ENCODE measurements at regions not wholly inside any gene's neighbourhood (a gene's known extent, or its start where the extent isn't known, plus 50 kb on each side); places are given as distances from the start of the nearest gene placed in this dataset.

DNA sequence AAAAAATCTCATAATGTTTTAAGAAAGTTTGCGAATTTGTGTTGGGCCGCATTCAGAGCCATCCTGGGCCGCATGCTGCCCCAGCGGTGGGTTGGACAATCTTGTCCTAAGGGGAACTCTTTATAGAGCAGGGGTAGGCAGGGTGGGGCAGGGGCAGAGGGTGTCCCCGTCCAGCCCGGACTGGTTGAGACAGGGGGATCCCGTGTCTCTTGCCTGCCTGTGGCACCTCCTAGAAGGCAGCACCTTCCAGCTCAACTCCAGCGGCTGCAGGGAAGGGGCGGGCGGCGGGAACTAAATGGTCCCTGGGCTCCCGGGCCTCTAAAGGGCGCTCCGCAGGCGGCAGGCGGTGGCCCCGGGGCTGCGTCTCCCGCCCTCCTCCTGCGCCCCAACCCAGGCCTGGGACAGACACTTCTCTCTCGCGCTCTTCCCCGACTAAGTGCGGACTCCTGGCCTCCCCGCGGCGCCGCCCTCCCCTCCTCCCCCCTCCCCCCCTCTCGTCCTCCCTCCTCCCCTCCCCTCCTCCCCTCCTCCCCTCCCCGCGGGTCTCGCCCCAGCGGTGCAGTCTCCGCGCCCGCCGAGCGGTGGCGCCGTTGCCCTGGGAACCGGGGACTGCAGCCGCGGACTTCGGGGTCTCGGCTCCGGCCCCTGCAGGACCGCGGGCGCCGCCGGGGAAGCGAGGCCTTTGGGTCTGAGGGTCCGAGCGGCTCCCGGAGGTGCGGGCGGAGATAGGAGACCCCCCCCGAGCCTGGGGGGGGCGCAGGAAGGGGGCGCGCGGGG is 132.6 kb downstream of the MRPL36 start:
- no peak overlapping the region for H3K9ac ChIP-seq (ENCODE audit: low read depth, low read length)
- no peaks in the 10 kb centered on the region for H3K9me3 ChIP-seq (ENCODE audit: control insufficient read depth, insufficient read depth, low read length)
- H3K36me3 ChIP-seq (ENCODE audit: control insufficient read depth, insufficient read depth, low read length) = no peaks in the 10 kb centered on the region
- H3K4me3 ChIP-seq (ENCODE audit: low read depth, low read length) = peak overlapping the region; percentile 64
- no peak overlapping the region for H3K27ac ChIP-seq (ENCODE audit: low read depth, low read length)
- H3K4me1 ChIP-seq (ENCODE audit: control insufficient read depth, insufficient read depth, low read length) = peaks cover 15% of the 10 kb centered on the region
- peaks cover 37% of the 10 kb centered on the region for H3K27me3 ChIP-seq (ENCODE audit: control insufficient read depth, insufficient read depth, low read length)

DNA sequence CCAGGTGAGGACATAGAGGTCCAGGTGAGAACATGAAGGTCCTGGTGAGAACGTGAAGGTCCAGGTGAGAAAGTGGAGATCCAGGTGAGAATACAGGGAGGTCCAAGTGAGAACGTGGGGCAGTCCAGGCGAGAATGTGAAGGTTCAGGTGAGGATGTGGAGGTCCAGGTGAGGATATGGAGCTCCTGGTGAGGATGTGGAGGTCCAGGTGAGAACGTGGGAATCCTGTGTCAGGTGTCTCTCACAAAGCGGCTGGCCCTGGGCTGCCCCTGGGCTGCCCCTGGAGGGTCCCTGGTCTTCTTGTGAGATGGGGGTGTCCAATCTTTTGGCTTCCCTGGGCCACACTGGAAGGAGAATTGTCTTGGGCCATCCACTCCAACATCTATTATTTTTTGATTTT is 133.4 kb downstream of the MRPL36 start:
- peaks cover 37% of the 10 kb centered on the region for H3K27me3 ChIP-seq (ENCODE audit: control insufficient read depth, insufficient read depth, low read length)
- no peaks in the 10 kb centered on the region for H3K36me3 ChIP-seq (ENCODE audit: control insufficient read depth, insufficient read depth, low read length)
- no peak overlapping the region for H3K9ac ChIP-seq (ENCODE audit: low read depth, low read length)

DNA sequence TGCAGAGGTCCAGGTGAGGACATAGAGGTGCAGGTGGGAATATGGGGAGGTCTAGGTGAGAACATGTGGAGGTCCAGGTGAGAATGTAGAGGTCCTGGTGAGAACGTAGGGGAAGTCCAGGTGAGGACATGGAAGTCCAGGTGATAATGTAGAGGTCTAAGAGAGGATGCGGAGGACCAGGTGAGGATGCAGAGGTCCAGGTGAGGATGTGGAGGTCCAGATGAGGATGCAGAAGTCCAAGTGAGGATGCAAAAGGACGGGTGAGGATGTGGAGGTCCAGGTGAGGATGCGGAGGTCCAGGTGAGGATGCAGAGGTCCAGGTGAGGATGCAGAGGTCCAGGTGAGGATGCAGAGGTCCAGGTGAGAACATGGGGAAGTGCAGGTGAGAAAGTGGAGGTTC is 133.8 kb downstream of the MRPL36 start:
- H3K27ac ChIP-seq (ENCODE audit: low read depth, low read length) = no peak overlapping the region
- H3K4me3 ChIP-seq (ENCODE audit: low read depth, low read length) = no peak overlapping the region
- H3K36me3 ChIP-seq (ENCODE audit: control insufficient read depth, insufficient read depth, low read length) = no peaks in the 10 kb centered on the region
- no peaks in the 10 kb centered on the region for H3K9me3 ChIP-seq (ENCODE audit: control insufficient read depth, insufficient read depth, low read length)
- peaks cover 15% of the 10 kb centered on the region for H3K4me1 ChIP-seq (ENCODE audit: control insufficient read depth, insufficient read depth, low read length)
- H3K27me3 ChIP-seq (ENCODE audit: control insufficient read depth, insufficient read depth, low read length) = peaks cover 37% of the 10 kb centered on the region
- no peak overlapping the region for H3K9ac ChIP-seq (ENCODE audit: low read depth, low read length)

More for the DNA sequence above, 133.4 kb downstream of the MRPL36 start:
- H3K4me3 ChIP-seq (ENCODE audit: low read depth, low read length) = no peak overlapping the region
- peaks cover 15% of the 10 kb centered on the region for H3K4me1 ChIP-seq (ENCODE audit: control insufficient read depth, insufficient read depth, low read length)
- no peak overlapping the region for H3K27ac ChIP-seq (ENCODE audit: low read depth, low read length)
- no peaks in the 10 kb centered on the region for H3K9me3 ChIP-seq (ENCODE audit: control insufficient read depth, insufficient read depth, low read length)

DNA sequence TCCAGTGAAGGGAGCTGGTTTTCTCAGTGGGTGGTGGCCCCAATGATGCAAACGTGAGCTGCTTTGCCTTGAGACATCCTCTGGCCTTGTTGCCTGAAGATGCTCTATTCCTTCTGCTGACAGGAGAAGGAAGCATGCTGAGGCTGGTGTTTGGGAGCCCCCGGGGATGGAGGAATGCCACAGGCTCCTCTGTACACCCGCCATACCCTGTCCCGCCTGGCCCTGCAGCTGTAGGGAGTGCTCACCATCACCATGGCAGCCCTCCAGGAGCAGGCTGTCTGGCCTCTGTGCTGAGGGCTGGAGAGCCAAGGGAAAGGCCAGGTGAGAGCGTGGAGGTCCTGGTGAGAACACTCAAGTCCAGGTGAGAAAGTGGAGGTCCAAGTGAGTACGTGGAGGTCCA is 134.4 kb downstream of the MRPL36 start:
- peaks cover 15% of the 10 kb centered on the region for H3K4me1 ChIP-seq (ENCODE audit: control insufficient read depth, insufficient read depth, low read length)
- peaks cover 37% of the 10 kb centered on the region for H3K27me3 ChIP-seq (ENCODE audit: control insufficient read depth, insufficient read depth, low read length)
- H3K4me3 ChIP-seq (ENCODE audit: low read depth, low read length) = no peak overlapping the region
- H3K9me3 ChIP-seq (ENCODE audit: control insufficient read depth, insufficient read depth, low read length) = no peaks in the 10 kb centered on the region
- H3K27ac ChIP-seq (ENCODE audit: low read depth, low read length) = no peak overlapping the region
- H3K36me3 ChIP-seq (ENCODE audit: control insufficient read depth, insufficient read depth, low read length) = no peaks in the 10 kb centered on the region
- H3K9ac ChIP-seq (ENCODE audit: low read depth, low read length) = no peak overlapping the region

DNA sequence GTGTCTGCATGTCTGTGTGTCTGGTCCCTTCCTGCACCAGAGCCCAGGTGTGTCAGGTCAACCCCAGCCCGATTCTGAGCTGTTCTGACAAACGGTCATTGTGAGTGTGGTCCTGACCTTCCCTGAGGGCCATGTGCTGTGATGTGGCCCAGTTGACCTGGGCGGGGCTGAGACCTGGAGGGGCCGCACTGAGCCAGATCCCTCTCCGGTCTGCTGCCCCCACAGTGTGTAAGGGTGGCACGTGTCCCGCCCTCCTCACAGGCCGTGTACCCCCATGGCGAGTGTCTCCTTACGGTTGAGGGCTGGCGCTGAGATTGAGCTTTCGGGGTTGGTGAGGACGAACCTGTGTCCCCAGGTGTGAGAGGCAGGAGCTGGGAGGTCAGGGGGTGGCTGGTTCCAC is 136.5 kb downstream of the MRPL36 start:
- H3K4me1 ChIP-seq (ENCODE audit: control insufficient read depth, insufficient read depth, low read length) = peaks cover 11% of the 10 kb centered on the region; the same call in 1 of the 2 replicates
- H3K9me3 ChIP-seq (ENCODE audit: control insufficient read depth, insufficient read depth, low read length) = no peaks in the 10 kb centered on the region
- no peak overlapping the region for H3K27ac ChIP-seq (ENCODE audit: low read depth, low read length)
- no peak overlapping the region for H3K9ac ChIP-seq (ENCODE audit: low read depth, low read length)
- H3K4me3 ChIP-seq (ENCODE audit: low read depth, low read length) = no peak overlapping the region
- no peaks in the 10 kb centered on the region for H3K36me3 ChIP-seq (ENCODE audit: control insufficient read depth, insufficient read depth, low read length)
- peaks cover 25% of the 10 kb centered on the region for H3K27me3 ChIP-seq (ENCODE audit: control insufficient read depth, insufficient read depth, low read length)

DNA sequence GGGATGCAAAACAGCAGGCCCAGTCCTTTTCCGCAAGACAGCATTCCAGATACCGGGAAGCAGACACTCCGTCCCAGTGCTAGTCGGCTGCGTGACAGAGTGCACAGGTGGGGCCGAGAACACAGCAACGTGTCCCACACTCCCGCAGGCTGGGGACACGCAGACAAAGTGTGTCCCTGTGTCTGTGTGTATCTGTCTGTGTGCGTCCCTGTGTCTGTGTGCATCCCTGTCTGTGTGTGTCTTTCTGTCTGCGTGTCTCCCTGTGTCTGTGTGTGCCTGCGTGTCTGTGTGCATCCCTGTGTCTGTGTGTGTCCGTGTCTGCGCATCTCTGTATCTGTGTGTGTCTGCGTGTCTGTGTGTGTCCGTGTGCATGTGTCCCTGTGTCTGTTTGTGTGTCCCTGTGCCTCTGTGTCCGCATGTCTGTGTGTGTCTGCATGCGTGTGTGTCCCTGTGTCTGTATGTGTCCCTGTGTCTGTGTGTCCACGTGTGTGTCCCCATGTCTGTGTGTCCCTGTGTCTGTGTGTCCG is 137.0 kb downstream of the MRPL36 start:
- no peaks in the 10 kb centered on the region for H3K9me3 ChIP-seq (ENCODE audit: control insufficient read depth, insufficient read depth, low read length)

DNA sequence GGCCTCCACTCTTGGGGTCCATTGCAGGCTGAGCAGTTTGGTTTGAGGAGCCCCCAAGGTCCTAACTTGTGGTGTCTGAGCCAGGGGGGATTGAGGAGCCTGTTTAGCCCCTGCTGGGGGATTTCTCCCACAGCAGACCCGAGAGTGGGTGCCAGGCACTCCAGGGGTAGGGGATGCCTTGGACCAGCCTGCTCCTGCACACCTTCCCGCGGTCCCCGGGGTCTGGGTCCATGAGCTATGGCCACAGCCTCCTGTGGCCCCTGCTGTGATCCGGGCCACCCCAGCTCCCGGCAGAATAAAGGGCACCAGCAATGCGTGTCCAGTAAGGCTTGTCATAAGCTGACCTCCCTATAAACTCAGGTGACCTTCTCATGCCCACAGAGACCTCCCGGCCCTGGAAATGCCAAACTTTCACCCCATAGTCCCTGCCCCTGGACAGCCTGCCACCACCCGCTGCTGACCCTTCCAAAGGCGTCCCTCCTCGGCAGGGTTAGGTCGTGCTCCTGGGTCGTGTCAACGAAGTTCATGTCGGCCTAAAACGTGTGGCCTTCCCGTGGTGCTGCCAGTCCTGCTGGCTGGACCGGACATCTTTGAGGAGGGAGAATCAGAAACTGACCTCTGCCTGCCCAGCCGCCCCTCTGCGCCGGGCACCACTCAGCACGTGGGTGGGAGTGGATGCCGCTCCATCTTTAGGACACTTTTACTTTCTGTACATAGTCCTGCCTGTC is 137.6 kb downstream of the MRPL36 start:
- no peaks in the 10 kb centered on the region for H3K9me3 ChIP-seq (ENCODE audit: control insufficient read depth, insufficient read depth, low read length)
- no peak overlapping the region for H3K27ac ChIP-seq (ENCODE audit: low read depth, low read length)
- H3K27me3 ChIP-seq (ENCODE audit: control insufficient read depth, insufficient read depth, low read length) = peaks cover 17% of the 10 kb centered on the region
- no peak overlapping the region for H3K4me3 ChIP-seq (ENCODE audit: low read depth, low read length)
- H3K9ac ChIP-seq (ENCODE audit: low read depth, low read length) = no peak overlapping the region
- peaks cover 8% of the 10 kb centered on the region; the same call in 1 of the 2 replicates for H3K4me1 ChIP-seq (ENCODE audit: control insufficient read depth, insufficient read depth, low read length)
- no peaks in the 10 kb centered on the region for H3K36me3 ChIP-seq (ENCODE audit: control insufficient read depth, insufficient read depth, low read length)

More for the DNA sequence above, 137.0 kb downstream of the MRPL36 start:
- H3K4me1 ChIP-seq (ENCODE audit: control insufficient read depth, insufficient read depth, low read length) = peaks cover 8% of the 10 kb centered on the region; the same call in 1 of the 2 replicates
- H3K27me3 ChIP-seq (ENCODE audit: control insufficient read depth, insufficient read depth, low read length) = peaks cover 19% of the 10 kb centered on the region
- H3K27ac ChIP-seq (ENCODE audit: low read depth, low read length) = no peak overlapping the region
- H3K9ac ChIP-seq (ENCODE audit: low read depth, low read length) = no peak overlapping the region
- no peaks in the 10 kb centered on the region for H3K36me3 ChIP-seq (ENCODE audit: control insufficient read depth, insufficient read depth, low read length)
- H3K4me3 ChIP-seq (ENCODE audit: low read depth, low read length) = no peak overlapping the region

DNA sequence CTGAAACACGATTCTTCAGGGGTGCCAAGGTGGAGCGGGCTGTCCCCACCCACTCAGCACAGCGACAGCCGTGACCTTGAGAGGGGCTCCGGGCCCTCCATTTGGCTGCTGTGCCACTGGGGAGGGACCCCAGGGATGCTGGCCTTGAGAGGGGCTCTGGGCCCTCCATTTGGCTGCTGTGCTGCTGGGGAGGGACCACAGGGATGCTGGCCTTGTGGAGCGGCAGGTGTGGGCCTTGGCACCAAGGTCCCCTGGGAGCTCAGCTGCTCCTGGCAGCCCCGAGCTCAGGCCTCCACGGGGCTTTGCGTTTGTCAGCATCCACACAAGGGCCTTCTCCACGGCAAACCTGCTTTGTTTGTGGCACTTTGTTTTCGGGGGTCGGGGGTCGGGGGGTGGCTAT is 137.6 kb upstream of the LPCAT1 start:
- Histone ChIP-seq H3K27me3 (ENCODE audit: control insufficient read depth, insufficient read depth, low read length) (peaks cover 11% of the 10 kb centered on the region), H3K27ac (ENCODE audit: low read depth, low read length) (no peak overlapping the region), H3K4me3 (ENCODE audit: low read depth, low read length) (no peak overlapping the region), H3K36me3 (ENCODE audit: control insufficient read depth, insufficient read depth, low read length) (no peaks in the 10 kb centered on the region), H3K9ac (ENCODE audit: low read depth, low read length) (no peak overlapping the region), H3K4me1 (ENCODE audit: control insufficient read depth, insufficient read depth, low read length) (peaks cover 3% of the 10 kb centered on the region; the same call in 1 of the 2 replicates), H3K9me3 (ENCODE audit: control insufficient read depth, insufficient read depth, low read length) (no peaks in the 10 kb centered on the region)

DNA sequence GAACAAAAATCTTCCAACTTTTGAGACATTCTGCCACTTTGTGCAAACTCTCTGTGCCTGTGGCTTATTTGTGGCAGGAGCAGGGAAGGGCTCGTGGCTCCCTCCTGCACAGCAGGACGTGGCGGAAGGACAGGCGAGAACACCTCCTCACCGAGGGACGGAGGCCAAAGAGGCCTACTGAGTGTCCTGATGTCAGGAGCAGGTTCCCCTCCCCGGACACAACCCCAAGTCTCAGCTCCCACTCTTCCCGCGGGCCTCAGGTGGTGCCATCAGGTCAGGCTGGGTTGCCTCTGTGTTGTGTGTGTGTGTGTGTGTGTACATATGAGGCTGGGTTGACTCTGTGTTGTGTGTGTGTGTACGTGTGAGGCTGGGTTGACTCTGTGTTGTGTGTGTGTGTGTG is 136.8 kb upstream of the LPCAT1 start:
- Histone ChIP-seq H3K9me3 (ENCODE audit: control insufficient read depth, insufficient read depth, low read length) (no peaks in the 10 kb centered on the region), H3K9ac (ENCODE audit: low read depth, low read length) (no peak overlapping the region), H3K27me3 (ENCODE audit: control insufficient read depth, insufficient read depth, low read length) (peaks cover 3% of the 10 kb centered on the region), H3K27ac (ENCODE audit: low read depth, low read length) (no peak overlapping the region), H3K4me1 (ENCODE audit: control insufficient read depth, insufficient read depth, low read length) (peaks cover 3% of the 10 kb centered on the region; the same call in 1 of the 2 replicates), H3K4me3 (ENCODE audit: low read depth, low read length) (no peak overlapping the region), H3K36me3 (ENCODE audit: control insufficient read depth, insufficient read depth, low read length) (no peaks in the 10 kb centered on the region)

DNA sequence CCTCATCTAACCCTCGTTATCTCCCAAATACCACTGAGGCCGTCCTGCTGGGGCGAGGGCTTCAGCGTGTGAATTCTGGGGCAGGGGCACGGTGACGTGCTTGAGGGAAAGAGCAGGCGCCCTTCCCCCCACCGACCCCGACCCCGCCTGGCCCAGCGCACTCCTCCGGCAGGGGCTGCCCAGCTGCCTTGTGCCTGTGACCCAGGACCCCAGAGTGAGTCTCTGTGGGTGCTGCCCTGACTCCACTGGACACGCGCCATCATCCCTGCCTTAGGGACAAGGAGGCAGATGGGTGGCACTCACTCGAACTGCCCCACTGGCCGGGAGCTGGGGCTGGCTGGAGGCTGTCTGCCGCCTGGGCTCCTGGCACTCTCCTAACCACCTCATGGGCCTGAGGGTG is 136.2 kb upstream of the LPCAT1 start:
- Histone ChIP-seq H3K27me3 (ENCODE audit: control insufficient read depth, insufficient read depth, low read length) (no peaks in the 10 kb centered on the region), H3K27ac (ENCODE audit: low read depth, low read length) (no peak overlapping the region), H3K9ac (ENCODE audit: low read depth, low read length) (no peak overlapping the region), H3K36me3 (ENCODE audit: control insufficient read depth, insufficient read depth, low read length) (no peaks in the 10 kb centered on the region), H3K4me3 (ENCODE audit: low read depth, low read length) (no peak overlapping the region), H3K4me1 (ENCODE audit: control insufficient read depth, insufficient read depth, low read length) (peaks cover 3% of the 10 kb centered on the region; the same call in 1 of the 2 replicates), H3K9me3 (ENCODE audit: control insufficient read depth, insufficient read depth, low read length) (no peaks in the 10 kb centered on the region)
